DMS 273 treated with DMSO at 0.1 percent for 48 hours (cell line): ENCODE measurements at regions not wholly inside any gene's neighbourhood (a gene's known extent, or its start where the extent isn't known, plus 50 kb on each side); places are given as distances from the start of the nearest gene placed in this dataset.
"Not testable (repeated sequence)": the region's sequence is repeated elsewhere in the genome, so short reads cannot be mapped to it uniquely, and the experiment has no call there.

Experiments
- DNase-seq: peaks from one replicate; lab custom pipeline; 2025; lab: John Stamatoyannopoulos, UW

DNA sequence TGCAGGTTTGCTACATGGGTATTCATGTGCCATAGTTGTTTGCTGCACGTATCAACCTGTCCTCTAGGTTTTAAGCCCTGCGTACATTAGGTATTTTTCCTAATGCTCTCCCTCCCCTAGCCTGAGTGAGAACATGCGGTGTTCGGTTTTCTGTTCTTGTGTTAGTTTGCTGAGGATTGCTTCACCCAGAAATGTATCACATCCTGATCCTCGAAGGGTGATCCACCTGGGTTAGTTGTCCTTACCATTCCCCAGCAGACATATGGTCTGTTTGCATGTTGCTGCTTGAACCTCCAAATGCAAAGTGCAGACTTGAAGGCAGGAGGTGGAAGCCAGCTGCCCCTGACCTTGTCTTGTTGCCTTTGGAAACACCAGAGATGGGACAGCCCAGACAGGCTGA is 161.5 kb upstream of the WDR1 start:
- no peak for DNase-seq

DNA sequence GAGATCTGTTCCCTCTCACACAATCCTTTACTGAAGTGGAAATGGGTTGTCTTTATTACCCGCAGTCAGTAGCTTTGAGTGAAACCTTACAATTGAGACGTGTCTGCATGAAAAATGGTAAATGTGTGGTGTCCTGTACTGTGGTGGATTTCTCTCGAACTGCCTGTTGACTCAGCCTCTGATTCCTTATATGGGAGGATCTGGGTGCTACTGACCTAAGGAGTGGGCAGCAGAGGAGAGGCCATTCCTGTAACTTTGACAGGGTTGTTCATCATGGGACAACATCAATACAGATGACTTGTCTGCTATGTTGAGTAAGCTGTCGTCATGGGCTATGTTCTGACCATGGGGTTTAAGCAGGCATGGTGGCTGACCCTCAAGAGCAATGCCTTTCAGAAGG is 159.6 kb upstream of the WDR1 start:
- no peak for DNase-seq

DNA sequence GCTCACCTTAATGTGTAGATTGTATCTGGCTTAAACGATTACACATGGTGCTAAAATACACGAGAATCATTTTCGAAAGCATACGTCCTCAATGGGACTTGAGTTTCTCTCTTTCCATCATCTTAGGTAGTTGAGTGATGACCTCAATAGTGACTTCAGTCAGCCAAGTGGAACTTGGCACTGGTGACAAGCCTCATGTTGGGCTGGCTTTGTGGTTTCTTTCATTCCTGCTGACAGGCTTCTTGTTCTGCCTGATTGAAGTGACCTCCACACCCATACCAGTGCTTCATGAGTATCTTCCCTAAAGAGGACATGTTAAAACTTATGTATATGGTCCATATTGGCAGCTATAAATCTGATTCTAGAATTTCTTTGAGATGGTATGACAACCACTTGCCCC is 159.1 kb upstream of the WDR1 start:
- no peak for DNase-seq

DNA sequence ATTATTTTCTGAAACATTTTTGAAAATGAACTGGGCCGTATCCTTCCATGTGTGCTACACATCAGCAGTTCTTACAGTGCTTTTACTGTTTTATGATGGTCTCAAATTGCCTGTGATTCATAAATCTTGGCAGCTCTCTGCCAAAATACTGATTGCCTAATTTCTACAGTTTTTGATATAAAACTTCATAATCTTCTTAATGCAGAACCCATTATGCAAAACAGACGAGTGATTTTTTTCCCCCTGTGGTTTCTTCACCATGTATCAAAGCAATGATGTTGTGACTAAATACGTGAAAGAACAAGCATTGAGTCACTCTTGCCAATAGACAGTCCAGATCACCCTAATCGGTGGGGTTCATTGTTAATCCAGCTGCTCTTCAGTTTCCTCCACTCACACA is 156.4 kb upstream of the WDR1 start:
- DNase-seq: no peak

DNA sequence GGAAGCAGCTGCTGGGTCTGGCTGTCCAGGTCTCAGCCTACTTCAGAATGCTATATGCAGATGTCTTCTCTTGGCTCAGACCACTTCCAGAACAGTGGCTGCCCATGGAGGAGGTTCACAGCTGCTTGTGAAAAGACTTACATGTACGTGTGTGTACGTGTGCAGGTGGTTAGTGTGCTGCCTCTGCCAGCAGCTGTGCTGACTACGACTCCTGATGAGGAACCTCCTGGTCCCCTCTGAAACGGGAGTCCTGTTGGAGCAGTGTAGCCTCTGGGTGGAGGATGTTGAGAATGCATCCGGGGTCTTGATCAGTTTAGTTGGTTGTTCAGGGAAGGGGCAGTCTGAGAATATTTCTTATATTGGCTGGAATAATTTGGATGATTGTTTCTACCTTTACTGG is 155.9 kb upstream of the WDR1 start:
- no peak for DNase-seq

DNA sequence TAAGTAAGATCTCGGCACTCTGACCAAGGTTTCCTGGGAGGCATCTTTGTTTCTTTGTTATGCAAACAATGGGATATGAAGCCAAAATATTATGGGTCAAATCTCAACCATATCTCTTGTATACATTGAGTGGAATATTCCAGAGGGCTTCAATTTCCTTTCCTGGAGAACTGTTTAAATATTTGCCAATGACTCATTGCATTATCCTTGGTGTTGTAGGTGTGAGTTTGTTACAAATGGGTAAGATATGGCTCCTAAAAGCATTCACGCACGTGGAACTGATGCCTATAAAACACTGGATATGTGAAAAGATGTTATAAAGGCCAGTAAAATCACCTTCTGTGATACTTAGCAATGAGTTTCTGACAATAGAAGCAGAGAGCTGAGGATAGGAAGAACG is 150.5 kb upstream of the WDR1 start:
- DNase-seq: no peak

DNA sequence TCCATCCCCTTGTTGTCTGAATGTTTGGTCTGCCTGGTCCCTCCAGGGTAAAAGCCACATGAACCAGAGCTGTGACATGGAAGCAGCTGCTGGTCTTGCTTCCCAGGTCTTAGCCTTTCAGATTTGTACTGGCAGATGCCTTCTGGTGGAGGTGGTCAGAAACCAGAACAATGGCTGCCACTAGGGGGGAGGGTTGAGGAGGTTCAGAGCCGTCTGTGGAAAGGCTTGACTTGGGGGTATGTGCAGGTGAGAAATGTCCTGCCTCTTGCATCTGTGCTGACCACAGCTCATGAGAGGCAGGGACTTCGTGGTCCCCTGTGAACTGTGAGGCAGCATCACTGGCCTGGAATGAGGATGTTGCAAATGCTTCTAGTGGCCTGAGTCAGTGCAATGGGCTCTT is 144.2 kb upstream of the WDR1 start:
- no peak for DNase-seq

DNA sequence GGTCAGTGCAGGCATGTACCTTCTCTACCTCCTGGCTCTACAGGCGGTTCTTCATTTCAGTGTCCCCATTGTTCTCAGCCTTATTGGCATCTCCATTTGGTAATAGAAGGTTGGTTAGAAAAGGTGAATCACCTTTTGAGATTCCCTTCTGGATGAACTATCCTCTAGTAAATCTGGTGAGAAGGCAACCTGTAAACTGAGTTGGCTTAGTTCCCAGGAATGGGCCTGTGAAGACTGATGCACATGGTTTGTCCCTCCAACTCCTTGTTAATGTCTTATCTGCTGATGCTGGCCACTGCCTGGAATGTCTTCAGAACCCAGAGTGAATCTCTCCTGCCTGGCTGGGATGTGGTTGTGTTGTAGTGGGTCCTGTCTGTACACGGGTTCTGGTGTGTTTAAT is 143.4 kb upstream of the WDR1 start:
- DNase-seq: no peak

DNA sequence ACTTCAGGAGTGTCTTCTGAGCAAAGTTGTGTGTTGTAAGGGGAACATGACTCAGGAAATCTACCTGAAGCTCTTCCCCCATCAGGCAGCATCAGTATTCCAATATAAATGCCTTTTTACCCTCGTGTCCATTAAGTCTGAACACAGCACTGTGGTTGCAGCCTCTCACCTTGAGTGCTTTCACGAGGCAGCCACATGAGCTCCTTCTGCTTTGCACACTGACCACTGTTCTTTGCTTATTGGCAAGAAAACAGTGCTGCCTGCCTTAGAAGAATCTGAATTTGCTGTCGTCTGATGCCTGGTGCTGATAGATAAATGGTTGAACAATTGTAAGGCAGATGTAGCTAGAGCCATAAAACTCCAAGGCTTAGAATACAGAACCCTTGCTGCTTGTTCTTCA is 139.6 kb upstream of the WDR1 start:
- DNase-seq: no peak

DNA sequence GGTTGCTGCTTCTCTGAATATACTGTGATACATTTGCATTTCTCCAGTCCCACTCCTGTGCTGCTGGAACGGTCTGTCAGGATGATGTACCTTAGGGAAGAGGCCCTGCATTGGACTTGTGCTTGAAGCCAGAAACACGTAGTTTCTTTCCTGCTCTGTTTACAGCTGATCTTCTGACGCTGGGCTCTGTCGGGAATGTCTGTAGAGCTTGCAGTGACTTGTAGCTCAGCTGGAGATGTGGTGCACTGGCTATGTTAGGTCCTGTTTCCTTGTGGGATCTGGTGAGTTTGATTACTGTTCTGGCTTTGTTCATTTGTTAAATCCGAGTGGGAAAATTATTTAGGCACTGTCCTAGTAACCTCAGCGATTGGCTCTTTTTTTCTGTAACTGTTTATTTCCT is 137.2 kb upstream of the WDR1 start:
- DNase-seq: no peak

DNA sequence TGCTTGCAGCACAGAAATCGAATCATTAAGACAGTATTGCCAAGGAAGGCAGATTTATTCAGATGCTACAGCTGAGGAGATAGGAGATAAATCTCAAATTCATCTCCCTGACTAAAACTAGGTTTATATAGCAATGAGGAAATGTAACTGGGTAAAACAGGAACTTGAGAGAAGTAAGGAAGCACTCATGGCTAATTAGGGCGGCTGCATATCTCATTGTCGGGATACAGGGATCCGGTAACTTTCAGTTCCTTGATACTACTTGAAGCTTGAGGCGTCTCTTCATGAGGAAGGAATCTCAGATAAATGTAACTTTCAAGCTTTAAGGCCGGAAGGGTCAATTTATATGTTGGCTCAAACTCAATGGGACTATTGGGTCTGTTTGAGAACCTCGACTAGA is 129.2 kb upstream of the WDR1 start:
- DNase-seq: no peak

DNA sequence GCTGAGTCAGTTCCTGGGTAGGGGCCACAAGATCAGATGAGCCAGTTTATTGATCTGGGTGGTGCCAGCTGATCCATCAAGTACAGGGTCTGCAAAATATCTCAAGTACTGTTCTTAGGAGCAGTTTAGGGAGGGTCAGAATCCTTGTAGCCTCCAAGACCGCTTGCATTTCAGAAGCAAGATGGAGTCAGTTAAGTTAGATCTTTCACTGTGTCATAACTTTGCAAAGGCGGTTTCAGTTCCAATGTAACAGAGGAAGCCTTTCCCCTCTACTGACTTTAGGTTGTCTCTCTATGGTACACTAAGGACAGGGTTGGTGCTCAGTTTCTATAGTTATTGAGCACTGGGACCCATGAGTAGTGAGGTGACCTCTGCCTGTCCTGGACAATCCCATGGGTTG is 127.3 kb upstream of the WDR1 start:
- DNase-seq: no peak

DNA sequence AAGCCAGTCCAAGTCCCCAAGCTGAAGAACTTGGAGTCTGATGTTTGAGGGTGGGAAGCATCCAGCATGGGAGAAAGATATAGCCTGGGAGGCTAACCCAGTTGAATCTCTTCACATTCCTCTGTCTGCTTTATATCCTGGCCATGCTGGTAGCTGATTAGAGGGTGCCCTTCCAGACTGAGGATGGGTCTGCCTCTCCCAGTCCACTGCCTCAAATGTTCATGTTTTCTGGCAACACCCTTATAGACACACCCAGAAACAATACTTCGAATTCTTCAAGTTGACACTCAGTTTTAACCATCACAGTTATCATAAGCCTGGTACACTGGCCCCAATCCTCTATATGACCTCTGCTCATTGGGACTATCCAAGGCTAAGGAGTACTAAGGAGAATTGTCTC is 124.1 kb upstream of the WDR1 start:
- no peak for DNase-seq

DNA sequence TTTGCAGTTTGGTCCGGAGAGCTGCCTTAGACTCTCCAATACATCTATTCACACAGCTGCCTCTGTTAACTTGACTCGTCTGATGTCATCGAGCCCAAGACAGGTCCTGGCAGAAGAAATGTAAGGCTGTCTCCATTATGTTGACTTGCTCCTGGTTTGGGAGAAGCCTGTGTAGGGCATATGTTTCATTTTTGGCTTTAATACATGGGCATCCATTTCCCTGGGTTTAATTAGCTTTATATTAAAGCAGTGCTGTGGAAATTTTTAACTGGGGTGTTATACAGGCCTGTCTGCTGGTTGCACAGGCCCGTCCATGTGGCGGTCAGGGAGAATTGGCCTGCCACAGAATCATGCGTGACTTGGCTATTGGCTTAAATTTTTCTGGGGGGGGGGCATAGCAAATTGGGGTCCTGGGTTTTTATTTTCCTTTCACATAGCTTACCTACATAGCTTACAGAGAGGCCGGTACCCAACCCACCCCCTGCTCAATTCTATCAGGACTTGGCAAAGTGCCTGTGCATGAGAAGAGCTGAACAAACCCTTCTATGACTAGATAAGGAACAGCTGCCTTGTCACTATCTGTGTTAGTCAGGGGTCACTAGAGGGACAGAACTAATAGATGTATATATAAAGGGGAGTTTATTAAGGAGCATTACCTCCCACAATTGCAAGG is 123.5 kb upstream of the WDR1 start:
- no peak for DNase-seq

DNA sequence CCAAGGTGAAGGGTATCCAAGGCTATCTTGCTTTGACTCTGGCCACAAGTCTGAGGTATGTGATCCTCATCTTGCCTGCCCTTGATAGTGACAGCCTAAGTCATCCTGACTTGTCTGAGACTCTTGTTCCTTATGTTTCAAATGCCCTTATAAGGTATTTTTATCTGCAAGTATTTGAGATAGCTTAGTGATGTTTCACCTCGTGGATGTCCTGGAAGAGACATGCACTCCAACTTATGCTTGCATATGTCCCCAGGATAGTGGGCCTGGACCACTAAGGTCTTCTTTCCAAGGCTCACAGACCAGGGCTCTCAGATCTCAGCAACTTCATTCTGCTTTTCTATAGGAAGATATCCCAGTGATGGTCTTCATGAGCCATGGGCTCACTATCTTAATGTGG is 120.5 kb upstream of the WDR1 start:
- DNase-seq: no peak

DNA sequence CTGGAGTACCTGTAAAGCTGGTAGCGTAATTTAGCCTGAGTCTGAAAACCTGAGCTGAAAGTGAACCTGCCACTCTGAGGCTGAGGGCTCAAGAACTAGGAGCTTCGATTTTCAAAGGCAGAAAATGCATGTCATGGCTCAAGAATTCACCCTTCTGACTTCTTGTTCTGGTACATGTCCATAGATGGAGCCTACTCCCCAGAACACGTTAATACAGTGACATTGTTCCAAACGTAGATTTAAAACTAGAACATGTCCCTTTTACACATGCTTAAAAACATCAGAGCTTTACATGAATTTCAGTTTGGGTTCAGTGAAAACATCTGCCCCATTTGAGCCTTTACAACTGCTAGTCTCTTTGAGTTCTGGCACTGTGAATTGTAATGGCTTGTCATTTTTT is 115.5 kb upstream of the WDR1 start:
- no peak for DNase-seq

DNA sequence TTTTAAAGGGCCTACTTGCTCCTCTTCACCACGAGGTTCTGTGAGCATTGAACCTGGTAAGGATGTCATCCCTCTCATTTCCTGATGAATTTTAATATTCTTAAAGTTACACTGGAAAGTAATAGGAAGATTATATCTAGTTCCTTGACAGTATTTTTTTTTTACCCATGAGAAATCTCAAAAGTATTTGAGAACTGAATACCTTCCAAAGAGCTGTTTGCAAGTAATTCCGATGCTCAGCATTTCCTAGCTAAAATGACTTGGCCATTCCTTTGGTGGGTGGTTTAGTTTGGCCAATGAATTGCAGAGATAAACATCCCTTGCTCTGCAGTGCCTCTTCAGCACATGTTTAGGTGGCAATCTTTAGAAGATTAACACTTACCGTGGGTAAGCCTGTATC is 110.2 kb upstream of the WDR1 start:
- DNase-seq: no peak

DNA sequence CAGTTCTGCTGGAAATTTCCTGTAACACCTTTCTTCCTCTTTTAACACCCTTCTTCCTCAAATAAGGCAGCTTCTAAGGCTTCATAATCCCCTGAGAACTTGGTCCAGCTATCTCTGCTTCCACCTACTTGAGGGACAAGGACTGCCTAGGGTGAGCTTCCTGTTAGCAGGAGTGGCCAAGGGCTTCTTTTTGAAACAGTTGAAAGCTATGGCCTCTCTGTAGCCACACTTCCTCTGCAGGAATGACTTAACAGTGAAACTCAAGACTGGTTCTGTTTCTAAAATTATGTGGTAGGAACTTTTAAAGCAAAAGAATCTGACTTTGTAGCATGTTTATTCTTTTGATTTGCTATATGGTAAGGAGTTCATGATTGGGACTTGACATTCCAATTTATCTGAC is 108.5 kb upstream of the WDR1 start:
- DNase-seq: no peak

DNA sequence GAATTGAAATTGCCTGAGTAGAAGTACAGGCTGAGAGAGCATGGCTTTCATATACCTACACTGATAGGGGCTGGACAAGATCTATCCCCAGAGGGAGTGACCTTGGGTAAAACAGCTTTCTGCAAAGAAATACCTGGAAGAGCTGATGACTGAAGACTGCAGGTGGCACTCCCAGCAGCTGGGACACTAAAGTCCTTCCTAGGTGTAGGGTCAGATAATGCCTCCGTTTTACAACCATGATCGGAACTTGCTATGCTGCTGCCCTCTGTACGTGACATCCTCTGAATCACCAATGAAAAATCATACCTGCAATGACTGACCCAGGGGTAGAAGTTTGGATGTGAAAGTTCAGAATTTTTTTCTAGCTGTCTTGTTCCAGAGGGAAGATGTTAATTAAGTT is 107.2 kb upstream of the WDR1 start:
- DNase-seq: no peak

DNA sequence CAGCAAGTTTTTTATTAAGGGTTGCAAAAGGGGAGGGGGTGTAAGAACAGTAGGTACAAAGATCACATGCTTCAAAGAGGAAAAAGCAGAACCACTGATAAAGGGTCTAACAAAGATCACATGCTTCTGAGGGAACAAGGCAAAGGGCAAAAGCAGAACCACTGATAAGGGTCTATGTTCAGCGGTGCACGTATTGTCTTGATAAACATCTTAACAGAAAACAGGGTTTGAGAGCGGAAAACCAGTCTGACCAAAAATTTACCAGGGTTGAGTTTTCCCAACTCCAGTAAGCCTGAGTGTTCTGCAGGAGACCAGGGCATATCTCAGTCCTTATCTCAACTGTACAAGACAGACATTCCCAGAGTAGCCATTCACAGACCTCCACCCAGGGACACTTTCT is 96.9 kb upstream of the WDR1 start:
- DNase-seq: not testable (repeated sequence)

DNA sequence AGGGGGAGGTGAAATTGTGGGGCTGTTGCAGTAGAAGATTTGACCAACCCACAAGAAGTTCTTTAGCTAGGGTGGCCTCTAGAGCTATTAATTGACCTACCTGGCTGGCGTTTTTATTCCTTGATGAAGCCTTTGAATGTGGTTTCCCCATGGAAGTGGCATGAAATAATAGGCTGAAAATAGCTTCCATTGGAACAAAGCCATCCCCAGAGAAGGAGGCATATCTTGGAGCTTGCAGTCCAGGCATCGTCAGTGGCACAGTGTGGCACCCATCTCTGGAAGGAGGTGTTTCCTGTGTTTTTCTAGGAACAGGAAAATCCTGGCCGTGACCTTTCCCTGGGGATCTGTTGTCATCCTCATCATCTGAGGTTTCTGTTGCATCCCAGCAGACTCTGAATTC is 96.3 kb upstream of the WDR1 start:
- no peak for DNase-seq

DNA sequence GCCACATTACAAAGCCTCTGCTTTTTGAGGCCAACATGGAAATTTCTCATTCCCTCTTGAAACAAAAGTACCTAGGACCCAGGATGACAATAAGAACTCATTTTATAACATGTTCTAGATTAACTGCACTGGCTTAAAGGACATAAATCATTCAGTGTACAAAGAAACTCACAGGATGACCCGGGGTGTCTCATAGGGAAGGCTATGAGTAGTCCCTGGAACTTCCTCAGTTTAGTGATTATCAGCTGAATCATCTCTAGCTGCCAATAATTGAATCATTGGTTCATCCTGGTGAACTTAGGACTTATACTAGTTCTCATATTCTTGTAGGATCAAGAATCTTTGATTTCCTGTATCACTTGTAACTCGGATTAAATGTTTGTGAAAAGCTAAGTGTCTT is 95.8 kb upstream of the WDR1 start:
- DNase-seq: no peak

DNA sequence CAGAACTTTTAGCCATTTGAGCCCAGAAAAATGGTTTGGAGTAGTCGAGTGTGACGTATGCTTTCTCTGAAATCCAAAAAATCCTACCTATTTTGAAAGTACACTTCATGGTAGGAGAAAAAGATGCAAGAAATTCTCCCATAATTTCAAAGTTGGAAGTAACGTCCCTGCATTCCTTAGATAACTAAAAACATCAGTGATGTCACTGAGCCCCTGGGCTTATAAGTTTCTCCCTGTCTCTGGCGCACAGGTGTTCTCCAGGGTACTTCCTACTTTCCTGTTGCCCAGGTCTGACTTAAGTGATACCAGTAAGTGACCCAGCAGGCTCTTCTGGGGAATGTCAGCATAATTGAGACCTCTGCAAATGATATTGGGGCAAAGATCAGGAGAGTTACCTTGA is 90.5 kb upstream of the WDR1 start:
- no peak for DNase-seq

DNA sequence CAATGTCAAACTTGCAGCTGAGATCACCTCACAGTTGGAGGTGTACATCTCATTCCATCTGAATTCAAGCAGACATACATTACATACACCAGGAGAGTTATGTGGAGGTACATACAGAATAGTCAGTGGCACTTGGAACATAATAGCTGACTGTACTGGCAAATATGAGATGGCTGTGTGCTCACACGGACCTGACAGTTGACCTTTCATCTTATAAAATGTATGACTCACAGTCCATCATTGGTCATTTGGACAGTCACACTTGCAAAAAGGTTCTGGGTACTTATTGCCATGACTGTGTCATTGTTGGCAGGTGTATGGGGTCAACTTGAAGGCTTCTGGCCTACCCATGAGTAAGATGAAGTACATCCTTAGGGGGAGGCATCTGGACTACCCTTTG is 88.6 kb upstream of the WDR1 start:
- DNase-seq: no peak
